Right atrium auricular region (tissue), 2 donors: ENCODE measurements at regions not wholly inside any gene's neighbourhood (a gene's known extent, or its start where the extent isn't known, plus 50 kb on each side); places are given as distances from the start of the nearest gene placed in this dataset.

ENCODE experiments used
- DNase-seq: peaks from one replicate; pipeline ENCODE4 v3.0.0-alpha.2; 2019; ENCODE audit warnings: low spot score
- H3K27ac ChIP-seq, 2 donors: fragments of 200-600 bp; sonication (generic); 1 replicate in 1 of 2; 2 replicates in 1 of 2; pipeline ENCODE4 v1.5.1; 2016 to 2019
- H3K27me3 ChIP-seq, 2 donors: fragments of 200-600 bp; sonication (generic); one replicate each; pipeline versions ENCODE4 v1.5.1 to v1.6.0; 2017 to 2019
- H3K36me3 ChIP-seq: fragments of 200-600 bp; sonication (generic); one replicate; pipeline ENCODE4 v1.5.1; 2016
- H3K4me1 ChIP-seq, 2 donors: fragments of 200-600 bp; sonication (generic); one replicate each; pipeline versions ENCODE4 v1.5.1 to v1.6.0; 2017 to 2019
- H3K4me3 ChIP-seq, 2 donors: fragments of 200-600 bp; sonication (generic); 1 replicate in 1 of 2; 2 replicates in 1 of 2; pipeline ENCODE4 v1.5.1; 2017 to 2019; ENCODE audit warnings: mild to moderate bottlenecking in 1 of 2, moderate library complexity in 1 of 2
- H3K9me3 ChIP-seq, 2 donors: fragments of 200-600 bp; sonication (generic); one replicate each; pipeline ENCODE4 v1.5.1; 2019
- CTCF ChIP-seq, 2 donors: fragments of 200-600 bp; sonication (generic); IDR thresholded peaks; one replicate each; pipeline ENCODE4 v1.5.1; 2019; ENCODE audit warnings: antibody characterized with exemption in 2 of 2

GRCh38 chr3:159233734-159234133 lies 431.9 kb downstream of the MFSD1 start:
- Histone ChIP-seq H3K36me3 (no peaks in the 10 kb centered on the region), H3K27ac (no peak overlapping the region), H3K4me3 (no peak overlapping the region), H3K27me3 (no peaks in the 10 kb centered on the region), H3K9me3 (no peaks in the 10 kb centered on the region), H3K4me1 (no peaks in the 10 kb centered on the region)
- no peak for DNase-seq
- TF ChIP-seq CTCF (IDR thresholded peaks at IDR 0.05), result no peak

GRCh38 chr3:159234306-159234705 lies 432.5 kb downstream of the MFSD1 start:
- TF ChIP-seq CTCF (IDR thresholded peaks at IDR 0.05), result no peak
- no peaks in the 10 kb centered on the region for H3K9me3 ChIP-seq

GRCh38 chr3:159236321-159236720 lies 434.5 kb downstream of the MFSD1 start:
- TF ChIP-seq CTCF (IDR thresholded peaks at IDR 0.05), result no peak
- no peak overlapping the region for H3K4me3 ChIP-seq
- no peaks in the 10 kb centered on the region for H3K27me3 ChIP-seq
- H3K4me1 ChIP-seq, result no peaks in the 10 kb centered on the region
- H3K27ac ChIP-seq, result no peak overlapping the region
- DNase-seq, result no peak
- H3K9me3 ChIP-seq, result no peaks in the 10 kb centered on the region
- H3K36me3 ChIP-seq, result no peaks in the 10 kb centered on the region

More at GRCh38 chr3:159234306-159234705, 432.5 kb downstream of the MFSD1 start:
- no peak overlapping the region for H3K4me3 ChIP-seq
- no peak overlapping the region for H3K27ac ChIP-seq
- H3K36me3 ChIP-seq, result no peaks in the 10 kb centered on the region
- DNase-seq, result no peak
- no peaks in the 10 kb centered on the region for H3K27me3 ChIP-seq
- H3K4me1 ChIP-seq, result no peaks in the 10 kb centered on the region

GRCh38 chr3:159237226-159237625 lies 435.4 kb downstream of the MFSD1 start:
- H3K36me3 ChIP-seq, result no peaks in the 10 kb centered on the region
- no peaks in the 10 kb centered on the region for H3K27me3 ChIP-seq
- no peak for TF ChIP-seq CTCF (IDR thresholded peaks at IDR 0.05)
- DNase-seq, result no peak
- H3K4me3 ChIP-seq, result no peak overlapping the region
- H3K27ac ChIP-seq, result no peak overlapping the region
- no peaks in the 10 kb centered on the region for H3K9me3 ChIP-seq
- H3K4me1 ChIP-seq, result no peaks in the 10 kb centered on the region

- TF ChIP-seq CTCF (IDR thresholded peaks at IDR 0.05), result no peak
- Histone ChIP-seq H3K4me3 (no peak overlapping the region), H3K27ac (no peak overlapping the region), H3K9me3 (no peaks in the 10 kb centered on the region), H3K27me3 (no peaks in the 10 kb centered on the region), H3K4me1 (no peaks in the 10 kb centered on the region), H3K36me3 (no peaks in the 10 kb centered on the region)
- DNase-seq, result no peak
Measured at GRCh38 chr3:159238646-159239045, 436.8 kb downstream of the MFSD1 start.

- H3K4me3 ChIP-seq, result no peak overlapping the region
- no peaks in the 10 kb centered on the region for H3K9me3 ChIP-seq
- TF ChIP-seq CTCF (IDR thresholded peaks at IDR 0.05), result no peak
- no peak overlapping the region for H3K27ac ChIP-seq
- no peak for DNase-seq
- no peaks in the 10 kb centered on the region for H3K27me3 ChIP-seq
- H3K4me1 ChIP-seq, result no peaks in the 10 kb centered on the region
- H3K36me3 ChIP-seq, result no peaks in the 10 kb centered on the region
Measured at GRCh38 chr3:159239059-159239458, 437.2 kb downstream of the MFSD1 start.
